HepG2 (cell line): ENCODE measurements at regions not wholly inside any gene's neighbourhood (a gene's known extent, or its start where the extent isn't known, plus 50 kb on each side); places are given as distances from the start of the nearest gene placed in this dataset.

ENCODE experiments used
- ATAC-seq: fragments of 200-7000 bp; cut with Tn5 transposase; 3 replicates; pipeline ENCODE4 v1.9.1; 2020; ENCODE audit warnings: mild to moderate bottlenecking, moderate library complexity
- BruUV-seq: library from RNA; stranded (reverse); fragments of 400-500 nt; replicated peaks from 2 replicates; lab custom pipeline; 2021; lab: Mats Ljungman, UMichigan
- CTCF ChIA-PET: fragments of 300-600 bp; formaldehyde crosslinking; extraction: SDS; loops from one replicate; lab custom pipeline; 2021; ENCODE audit warnings: low total read pairs, inconsistent platforms, low intra/inter-chr PET ratio; lab: Yijun Ruan, JAX
- POLR2A ChIA-PET: fragments of 350-600 bp; sonication (Branson Sonifier 250); formaldehyde crosslinking; loops from one replicate; lab custom pipeline; 2020; ENCODE audit warnings: antibody characterized with exemption, inconsistent platforms; lab: Yijun Ruan, JAX
- DNase-seq: peaks from one replicate; pipeline ENCODE4 v3.0.0-alpha.2; 2015; ENCODE audit warnings: low spot score
- FAIRE-seq: peaks from 3 replicates; lab custom pipeline; 2011; peaks lifted over from hg19 to GRCh38; lab: Jason Lieb, UNC
- H2AFZ ChIP-seq: one replicate; pipeline ENCODE4 v1.6.1; 2011; ENCODE audit warnings: low read length, inconsistent platforms
- H3K27ac ChIP-seq: fragments of 300-600 bp; 3 replicates; pipeline ENCODE4 v1.8.0; 2011; ENCODE audit warnings: mixed run types, mild to moderate bottlenecking, mixed read lengths, low read length, inconsistent platforms; ENCODE audit not compliant: insufficient read depth; ENCODE audit errors: extremely low read length
- H3K27me3 ChIP-seq, 2 experiments: fragments of 200-600 bp in 1 of 2; 2 replicates in 1 of 2; 3 replicates in 1 of 2; pipeline versions ENCODE4 v1.6.0 to v1.8.0; 2011; ENCODE audit warnings: low read length in 2 of 2, mild to moderate bottlenecking in 2 of 2, moderate library complexity in 2 of 2, inconsistent platforms in 1 of 2; ENCODE audit not compliant: insufficient read depth in 2 of 2, control insufficient read depth in 1 of 2
- H3K36me3 ChIP-seq, 2 experiments: fragments of 200-600 bp in 1 of 2; replicated peaks in 1 of 2; 2 replicates in 1 of 2; 3 replicates in 1 of 2; pipeline versions ENCODE4 v1.5.1 to v1.8.0; 2011; ENCODE audit warnings: low read length in 2 of 2, inconsistent platforms in 1 of 2; ENCODE audit not compliant: insufficient read depth in 2 of 2, control insufficient read depth in 1 of 2
- H3K4me1 ChIP-seq: 2 replicates; pipeline ENCODE4 v1.5.1; 2012; ENCODE audit warnings: low read length, inconsistent platforms; ENCODE audit not compliant: insufficient read depth
- H3K4me2 ChIP-seq: 2 replicates; pipeline ENCODE4 v1.6.0; 2011; ENCODE audit warnings: low read depth, low read length, inconsistent platforms
- H3K4me3 ChIP-seq, 3 experiments: fragments of 200-600 bp in 1 of 3; sonication (generic), shearing (Covaris generic) in 1 of 3; replicated peaks in 1 of 3; 2 replicates each; pipeline ENCODE4 v1.5.1; 2011 to 2016; ENCODE audit warnings: low read length in 3 of 3, inconsistent platforms in 2 of 3, low read depth in 2 of 3, mild to moderate bottlenecking in 2 of 3, control low read depth in 1 of 3, mixed read lengths in 1 of 3; ENCODE audit not compliant: insufficient read depth in 1 of 3
- H3K79me2 ChIP-seq: one replicate; pipeline ENCODE4 v1.6.1; 2011; ENCODE audit warnings: low read length, inconsistent platforms; ENCODE audit not compliant: insufficient read depth
- H3K9ac ChIP-seq: 2 replicates; pipeline ENCODE4 v1.6.0; 2011; ENCODE audit warnings: mild to moderate bottlenecking, low read depth, low read length, inconsistent platforms; ENCODE audit not compliant: insufficient read depth
- H3K9me3 ChIP-seq: 2 replicates; pipeline ENCODE4 v1.5.1; 2012; ENCODE audit warnings: mild to moderate bottlenecking, low read length
- H4K20me1 ChIP-seq: 2 replicates; pipeline ENCODE4 v1.6.0; 2011; ENCODE audit warnings: inconsistent platforms, mild to moderate bottlenecking, low read length, moderate library complexity; ENCODE audit not compliant: insufficient read depth
- DR1 ChIP-seq: sonication (generic); formaldehyde crosslinking; IDR thresholded peaks from 2 replicates; pipeline ENCODE4 v1.8.0; 2021; ENCODE audit warnings: mild to moderate bottlenecking, missing genetic modification reagents, inconsistent platforms
- HHEX ChIP-seq: IDR thresholded peaks from 2 replicates; pipeline ENCODE4 v1.6.1; 2016; ENCODE audit warnings: control low read depth
- MYPOP ChIP-seq: sonication (generic); formaldehyde crosslinking; IDR thresholded peaks from 2 replicates; pipeline ENCODE4 v1.8.1; 2023; ENCODE audit warnings: mild to moderate bottlenecking, moderate library complexity, missing genetic modification reagents
- PHF5A ChIP-seq: IDR thresholded peaks from one replicate; pipeline ENCODE4 v1.6.1; 2018; ENCODE audit warnings: low read depth, missing genetic modification reagents; ENCODE audit not compliant: unreplicated experiment
- ZNF343 ChIP-seq: sonication (generic); formaldehyde crosslinking; IDR thresholded peaks from 2 replicates; pipeline ENCODE4 v1.4.0; 2020; ENCODE audit warnings: mild to moderate bottlenecking, missing genetic modification reagents
- ZNF609 ChIP-seq: sonication (generic); formaldehyde crosslinking; IDR thresholded peaks from 2 replicates; pipeline ENCODE4 v1.4.0; 2020; ENCODE audit warnings: mild to moderate bottlenecking, missing genetic modification reagents, borderline replicate concordance
- ZSCAN29 ChIP-seq: sonication (generic); formaldehyde crosslinking; conservative IDR thresholded peaks from 2 replicates; pipeline ENCODE4 v1.4.0; 2020; ENCODE audit warnings: mild to moderate bottlenecking, missing genetic modification reagents
- WGBS: methylation state at CpG from one replicate; pipeline ENCODE4 v1.1.6; 2017; ENCODE audit warnings: low lambda C conversion rate; 5-methylcytosine and 5-hydroxymethylcytosine counted together
- in situ Hi-C: cut with HindIII; loops from 2 replicates; pipeline ENCODE4 v1.10.0; 2017; ENCODE audit warnings: low pct_unique_long_range_greater_than_20kb; ENCODE audit not compliant: extremely low pct_ligation_motif_present
- intact Hi-C: fragments of 100-400 bp; cut with micrococcal nuclease; formaldehyde crosslinking; loops from one replicate; pipeline ENCODE4 v1.10.0; 2022; ENCODE audit not compliant: unreplicated experiment
- TF ChIP-seq, protein P1 (sequence below): sonication (generic); formaldehyde crosslinking; IDR thresholded peaks from 2 replicates; pipeline ENCODE4 v1.9.0; 2021; ENCODE audit warnings: missing genetic modification reagents, mild to moderate bottlenecking, borderline replicate concordance

DNA sequence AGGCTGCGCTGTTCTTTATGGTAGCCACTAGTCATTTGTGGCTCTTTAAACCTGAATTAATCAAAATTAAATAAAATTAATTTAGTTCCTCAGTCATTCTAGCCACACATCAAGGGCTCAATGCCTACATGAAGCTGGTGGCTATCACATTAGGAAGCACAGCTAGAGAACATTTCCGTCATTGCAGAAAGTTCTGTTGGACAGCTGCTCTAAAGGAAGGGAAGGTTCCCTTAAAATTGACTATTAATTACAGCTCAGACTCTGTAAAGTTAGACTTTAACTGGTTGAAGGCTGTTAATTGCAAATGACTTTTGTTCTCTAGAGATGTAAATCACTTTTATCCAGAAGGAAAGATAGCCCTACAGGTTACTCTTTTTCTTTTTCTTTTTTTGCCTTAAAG is 202.7 kb upstream of the ADAMTS9 start:
- POLR2A ChIA-PET: no interaction called here
- Histone ChIP-seq H3K4me2 (no peak overlapping the region), H3K36me3 (no peaks in the 10 kb centered on the region), H3K9ac (no peak overlapping the region), H3K27ac (no peak overlapping the region), H3K4me1 (no peaks in the 10 kb centered on the region), H3K27me3 (peaks cover 0 to 1% of the 10 kb centered on the region in 2 experiments; a peak in 1 of 5 replicates), H3K79me2 (no peaks in the 10 kb centered on the region), H2AFZ (no peak overlapping the region), H3K4me3 (no peak overlapping the region), H4K20me1 (no peaks in the 10 kb centered on the region), H3K9me3 (no peaks in the 10 kb centered on the region)
- intact Hi-C loops: no loop called here
- in situ Hi-C loops: no loop called here
- BruUV-seq: no TSS peak
- CTCF ChIA-PET: no interaction called here
- no peak for ATAC-seq
- DNase-seq: no peak
- FAIRE-seq: no peak
- 94% methylated on average over 2 of the region's 2 CpGs for WGBS
- no peak for TF ChIP-seq HHEX (CRISPR knock-in tag)
- TF ChIP-seq ZSCAN29 (CRISPR knock-in tag): no peak
- no peak for TF ChIP-seq MYPOP (CRISPR knock-in tag)

DNA sequence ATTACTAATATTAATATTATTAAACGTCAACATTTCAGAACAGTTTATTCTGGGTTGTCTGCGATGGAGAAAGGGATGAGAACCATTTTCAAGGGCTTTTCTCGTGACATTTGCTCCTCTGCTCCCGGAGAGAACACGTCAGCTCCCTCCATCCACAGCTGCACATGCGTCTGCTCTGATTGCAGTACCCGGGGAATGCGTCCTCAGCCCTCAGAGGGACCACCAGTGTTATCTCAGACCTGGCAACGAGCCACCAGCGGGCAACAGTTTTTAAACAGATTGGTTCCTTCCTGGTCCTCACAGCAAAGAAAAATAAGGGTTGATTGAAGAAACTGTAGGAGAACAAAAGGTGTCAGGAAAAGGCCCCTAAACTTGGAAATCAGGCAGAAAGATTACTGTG is 202.2 kb upstream of the ADAMTS9 start:
- FAIRE-seq: no peak
- Histone ChIP-seq H4K20me1 (no peaks in the 10 kb centered on the region), H3K9ac (no peak overlapping the region), H3K9me3 (no peaks in the 10 kb centered on the region), H3K4me1 (no peaks in the 10 kb centered on the region), H2AFZ (no peak overlapping the region), H3K36me3 (no peaks in the 10 kb centered on the region), H3K27me3 (peaks cover 0 to 1% of the 10 kb centered on the region in 2 experiments; a peak in 1 of 5 replicates), H3K27ac (no peak overlapping the region), H3K4me3 (no peak overlapping the region), H3K4me2 (no peak overlapping the region), H3K79me2 (no peaks in the 10 kb centered on the region)
- ChIA-PET POLR2A (no interaction called here), CTCF (no interaction called here)
- intact Hi-C loops (no loop called here), in situ Hi-C loops (no loop called here)
- WGBS: 11% methylated on average over 10 of the region's 10 CpGs
- TF ChIP-seq PHF5A (CRISPR knock-in tag) (no peak), ZNF609 (no peak), ZNF343 (CRISPR knock-in tag) (no peak), DR1 (no peak)
- TF ChIP-seq, protein P1, sequence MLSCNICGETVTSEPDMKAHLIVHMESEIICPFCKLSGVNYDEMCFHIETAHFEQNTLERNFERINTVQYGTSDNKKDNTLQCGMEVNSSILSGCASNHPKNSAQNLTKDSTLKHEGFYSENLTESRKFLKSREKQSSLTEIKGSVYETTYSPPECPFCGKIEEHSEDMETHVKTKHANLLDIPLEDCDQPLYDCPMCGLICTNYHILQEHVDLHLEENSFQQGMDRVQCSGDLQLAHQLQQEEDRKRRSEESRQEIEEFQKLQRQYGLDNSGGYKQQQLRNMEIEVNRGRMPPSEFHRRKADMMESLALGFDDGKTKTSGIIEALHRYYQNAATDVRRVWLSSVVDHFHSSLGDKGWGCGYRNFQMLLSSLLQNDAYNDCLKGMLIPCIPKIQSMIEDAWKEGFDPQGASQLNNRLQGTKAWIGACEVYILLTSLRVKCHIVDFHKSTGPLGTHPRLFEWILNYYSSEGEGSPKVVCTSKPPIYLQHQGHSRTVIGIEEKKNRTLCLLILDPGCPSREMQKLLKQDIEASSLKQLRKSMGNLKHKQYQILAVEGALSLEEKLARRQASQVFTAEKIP (CRISPR knock-in tag): no peak
- ATAC-seq: no peak
- BruUV-seq: no TSS peak
- no peak for DNase-seq
